Suprapubic skin (tissue), 3 donors: ENCODE measurements at regions not wholly inside any gene's neighbourhood (a gene's known extent, or its start where the extent isn't known, plus 50 kb on each side); places are given as distances from the start of the nearest gene placed in this dataset.
"Not testable (repeated sequence)": the region's sequence is repeated elsewhere in the genome, so short reads cannot be mapped to it uniquely, and the experiment has no call there.

ENCODE experiments used
- CTCF ChIP-seq, 2 donors: fragments of 200-600 bp in 1 of 2; fragments of 450-650 bp in 1 of 2; sonication (generic) in 1 of 2; IDR thresholded peaks; one replicate each; pipeline ENCODE4 v1.5.1; 2016 to 2019; ENCODE audit warnings: antibody characterized with exemption in 2 of 2, mild to moderate bottlenecking in 1 of 2, moderate library complexity in 1 of 2
- EP300 ChIP-seq: sonication (generic); formaldehyde crosslinking; IDR thresholded peaks from one replicate; pipeline ENCODE4 v1.6.1; 2017; ENCODE audit warnings: antibody characterized with exemption

- TF ChIP-seq CTCF (IDR thresholded peaks at IDR 0.05); EP300: not testable (repeated sequence)
Observed at GRCh38 chr17:20807566-20807965, 228.0 kb downstream of the CDRT15L2 start.
